ENCODE measurements at regions not wholly inside any gene's neighbourhood (a gene's known extent, or its start where the extent isn't known, plus 50 kb on each side); places are given as distances from the start of the nearest gene placed in this dataset.

DNA sequence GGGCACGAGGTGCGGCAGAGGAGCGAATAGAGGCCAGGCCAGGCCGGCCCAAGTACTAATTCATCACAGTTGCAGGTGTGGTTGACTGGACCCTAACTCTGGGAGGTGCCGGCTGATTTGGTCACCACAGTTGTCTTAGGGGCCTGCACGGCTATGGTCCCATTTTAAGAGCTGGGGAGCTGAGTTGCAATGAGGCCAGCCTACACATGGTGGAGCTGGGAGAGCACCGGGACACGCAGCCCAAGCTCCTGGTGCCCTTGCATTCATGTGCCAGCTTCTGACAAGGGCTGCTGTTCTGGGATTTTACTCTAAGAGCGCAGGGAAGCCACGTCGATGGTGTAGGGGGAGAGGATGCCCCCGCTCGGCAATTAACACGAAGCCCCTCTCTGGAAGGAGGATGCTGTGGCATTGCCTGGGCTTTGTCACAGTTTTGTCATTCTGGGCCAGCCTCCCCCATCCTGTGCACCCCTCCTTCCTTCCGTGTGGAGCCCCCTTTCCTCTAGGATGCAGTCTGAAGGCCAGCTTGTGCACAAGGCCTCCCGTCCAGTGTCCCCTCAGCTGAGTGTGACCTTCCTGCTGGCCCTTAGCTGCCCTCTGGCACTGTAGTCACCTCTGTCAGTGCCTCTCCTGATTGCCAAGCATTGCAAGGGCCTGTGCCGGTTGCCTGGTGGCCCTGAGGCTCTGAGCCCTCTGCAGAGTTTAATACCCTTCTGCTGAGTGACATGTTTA lies 109.4 kb upstream of the C1QTNF9B start:
- TF ChIP-seq CTCF (IDR thresholded peaks at IDR 0.05) (no peak), POLR2A (IDR thresholded peaks at IDR 0.05) (no peak)

Measured in heart left ventricle (tissue), 13 donors.